ENCODE measurements at regions not wholly inside any gene's neighbourhood (a gene's known extent, or its start where the extent isn't known, plus 50 kb on each side); places are given as distances from the start of the nearest gene placed in this dataset.
"Not testable (repeated sequence)": the region's sequence is repeated elsewhere in the genome, so short reads cannot be mapped to it uniquely, and the experiment has no call there.

GRCh38 chr13:44744880-44745633, 168.9 kb upstream of the TSC22D1 start:
- Histone ChIP-seq H3K27me3 (ENCODE audit: control insufficient read depth, insufficient read depth, low read length) (no peaks in the 10 kb centered on the region), H3K9me3 (ENCODE audit: control insufficient read depth, insufficient read depth, low read depth, low read length) (0 out of 2 replicates have a peak, but pooled peaks cover 7% of the 10 kb centered on the region), H3K4me1 (ENCODE audit: control insufficient read depth, insufficient read depth, low read length) (no peaks in the 10 kb centered on the region), H3K36me3 (ENCODE audit: control insufficient read depth, insufficient read depth, low read length) (no peaks in the 10 kb centered on the region), H3K4me3 (ENCODE audit: low read depth, low read length) (no peak overlapping the region), H3K27ac (ENCODE audit: low read depth, low read length) (no peak overlapping the region), H3K9ac (ENCODE audit: low read length) (no peak overlapping the region)

GRCh38 chr13:44739539-44739938, 163.4 kb upstream of the TSC22D1 start:
- no peaks in the 10 kb centered on the region for H3K36me3 ChIP-seq (ENCODE audit: control insufficient read depth, insufficient read depth, low read length)
- no peaks in the 10 kb centered on the region for H3K27me3 ChIP-seq (ENCODE audit: control insufficient read depth, insufficient read depth, low read length)
- H3K9me3 ChIP-seq (ENCODE audit: control insufficient read depth, insufficient read depth, low read depth, low read length), result 0 out of 2 replicates have a peak, but pooled peaks cover 7% of the 10 kb centered on the region
- H3K27ac ChIP-seq (ENCODE audit: low read depth, low read length), result no peak overlapping the region
- no peak overlapping the region for H3K9ac ChIP-seq (ENCODE audit: low read length)
- H3K4me1 ChIP-seq (ENCODE audit: control insufficient read depth, insufficient read depth, low read length), result peaks cover 4% of the 10 kb centered on the region; the same call in 1 of the 2 replicates
- H3K4me3 ChIP-seq (ENCODE audit: low read depth, low read length), result no peak overlapping the region

DNA sequence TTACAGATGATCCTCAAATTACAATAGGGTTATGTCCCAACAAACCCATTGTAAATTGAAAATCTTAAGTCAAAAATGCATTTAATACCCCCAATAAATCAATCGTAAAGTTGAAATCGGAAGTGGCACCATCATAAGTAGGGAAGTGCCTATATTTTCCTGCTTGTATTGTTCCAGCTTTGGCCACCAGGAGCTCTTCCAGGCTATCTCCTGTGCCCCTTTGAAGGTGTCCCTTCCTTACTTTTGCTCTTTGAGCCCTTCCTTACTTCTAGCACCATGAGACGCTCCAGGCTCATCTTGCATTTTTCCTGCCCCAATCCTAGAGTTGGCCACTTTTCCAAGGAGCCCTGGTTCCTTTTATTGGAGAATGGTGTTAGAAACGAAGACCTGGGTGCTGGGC, 163.0 kb upstream of the TSC22D1 start:
- no peak overlapping the region for H3K9ac ChIP-seq (ENCODE audit: low read length)
- no peaks in the 10 kb centered on the region for H3K27me3 ChIP-seq (ENCODE audit: control insufficient read depth, insufficient read depth, low read length)
- H3K4me1 ChIP-seq (ENCODE audit: control insufficient read depth, insufficient read depth, low read length), result peaks cover 4% of the 10 kb centered on the region; the same call in 1 of the 2 replicates
- H3K9me3 ChIP-seq (ENCODE audit: control insufficient read depth, insufficient read depth, low read depth, low read length), result 0 out of 2 replicates have a peak, but pooled peaks cover 5% of the 10 kb centered on the region
- no peak overlapping the region for H3K27ac ChIP-seq (ENCODE audit: low read depth, low read length)
- no peaks in the 10 kb centered on the region for H3K36me3 ChIP-seq (ENCODE audit: control insufficient read depth, insufficient read depth, low read length)
- H3K4me3 ChIP-seq (ENCODE audit: low read depth, low read length), result no peak overlapping the region

DNA sequence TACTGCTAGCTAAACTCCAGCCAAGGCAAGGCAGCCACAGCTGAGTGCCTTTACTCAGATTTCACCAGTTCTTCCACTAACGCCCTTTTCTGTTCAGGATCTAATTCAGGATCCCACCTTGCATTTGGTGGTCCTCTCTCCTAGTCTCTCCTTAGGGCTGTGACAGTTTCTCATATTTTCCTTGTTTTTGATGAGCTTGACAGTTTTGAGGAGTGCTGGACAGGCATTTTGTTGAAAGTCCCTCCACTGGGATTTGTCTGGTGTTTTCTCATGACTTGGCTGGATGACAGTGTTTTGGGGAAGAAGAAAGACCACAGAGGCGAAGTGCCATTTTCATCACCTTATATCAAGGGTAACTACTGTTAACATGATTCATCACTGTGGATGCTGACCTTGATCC, 162.3 kb upstream of the TSC22D1 start:
- Histone ChIP-seq H3K9ac (ENCODE audit: low read length) (no peak overlapping the region), H3K27me3 (ENCODE audit: control insufficient read depth, insufficient read depth, low read length) (no peaks in the 10 kb centered on the region), H3K27ac (ENCODE audit: low read depth, low read length) (no peak overlapping the region), H3K9me3 (ENCODE audit: control insufficient read depth, insufficient read depth, low read depth, low read length) (no peaks in the 10 kb centered on the region), H3K36me3 (ENCODE audit: control insufficient read depth, insufficient read depth, low read length) (no peaks in the 10 kb centered on the region), H3K4me1 (ENCODE audit: control insufficient read depth, insufficient read depth, low read length) (peaks cover 4% of the 10 kb centered on the region; the same call in 1 of the 2 replicates), H3K4me3 (ENCODE audit: low read depth, low read length) (no peak overlapping the region)

GRCh38 chr13:44735806-44736205, 159.7 kb upstream of the TSC22D1 start:
- peaks cover 10% of the 10 kb centered on the region; the same call in 1 of the 2 replicates for H3K4me1 ChIP-seq (ENCODE audit: control insufficient read depth, insufficient read depth, low read length)
- no peaks in the 10 kb centered on the region for H3K36me3 ChIP-seq (ENCODE audit: control insufficient read depth, insufficient read depth, low read length)
- H3K27me3 ChIP-seq (ENCODE audit: control insufficient read depth, insufficient read depth, low read length), result no peaks in the 10 kb centered on the region
- H3K27ac ChIP-seq (ENCODE audit: low read depth, low read length), result no peak overlapping the region
- no peaks in the 10 kb centered on the region for H3K9me3 ChIP-seq (ENCODE audit: control insufficient read depth, insufficient read depth, low read depth, low read length)
- H3K9ac ChIP-seq (ENCODE audit: low read length), result no peak overlapping the region
- H3K4me3 ChIP-seq (ENCODE audit: low read depth, low read length), result no peak overlapping the region

- no peak overlapping the region for H3K9ac ChIP-seq (ENCODE audit: low read length)
- H3K4me3 ChIP-seq (ENCODE audit: low read depth, low read length), result no peak overlapping the region
- no peaks in the 10 kb centered on the region for H3K36me3 ChIP-seq (ENCODE audit: control insufficient read depth, insufficient read depth, low read length)
- H3K27me3 ChIP-seq (ENCODE audit: control insufficient read depth, insufficient read depth, low read length), result no peaks in the 10 kb centered on the region
- H3K27ac ChIP-seq (ENCODE audit: low read depth, low read length), result no peak overlapping the region
- no peaks in the 10 kb centered on the region for H3K9me3 ChIP-seq (ENCODE audit: control insufficient read depth, insufficient read depth, low read depth, low read length)
- H3K4me1 ChIP-seq (ENCODE audit: control insufficient read depth, insufficient read depth, low read length), result peaks cover 6% of the 10 kb centered on the region; the same call in 1 of the 2 replicates
Measured at GRCh38 chr13:44734201-44734707, 158.1 kb upstream of the TSC22D1 start.

DNA sequence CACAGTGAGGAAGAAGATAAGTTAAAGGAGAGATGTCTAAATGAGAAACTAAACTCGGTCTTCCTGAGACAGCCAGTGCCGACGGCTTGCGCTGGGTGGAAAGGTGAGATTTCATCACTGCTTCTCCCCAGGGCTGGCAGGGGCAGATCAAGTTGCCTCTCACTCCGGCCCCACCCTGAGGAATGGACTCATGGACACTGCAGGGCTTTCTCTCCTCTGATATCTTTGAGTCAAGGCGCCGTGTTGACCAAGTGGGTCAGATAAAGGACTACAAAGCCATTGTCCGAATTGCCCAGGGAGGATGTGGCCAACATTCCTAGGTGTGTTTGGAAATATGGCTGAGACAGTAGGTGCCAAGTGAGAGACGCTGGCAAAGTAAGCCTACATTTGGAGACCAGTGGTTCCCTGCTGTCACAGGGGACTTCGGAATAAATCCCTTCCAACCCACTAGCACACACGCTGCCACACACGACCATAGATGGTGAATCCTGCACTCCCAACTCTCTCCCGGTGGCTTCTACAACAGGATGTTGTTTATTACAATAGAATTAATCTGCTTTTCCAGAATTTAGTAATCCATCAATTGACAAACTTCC, 156.5 kb upstream of the TSC22D1 start:
- Histone ChIP-seq H3K9ac (ENCODE audit: low read length) (no peak overlapping the region), H3K27me3 (ENCODE audit: control insufficient read depth, insufficient read depth, low read length) (no peaks in the 10 kb centered on the region), H3K4me1 (ENCODE audit: control insufficient read depth, insufficient read depth, low read length) (peaks cover 6% of the 10 kb centered on the region; the same call in 1 of the 2 replicates), H3K36me3 (ENCODE audit: control insufficient read depth, insufficient read depth, low read length) (no peaks in the 10 kb centered on the region), H3K9me3 (ENCODE audit: control insufficient read depth, insufficient read depth, low read depth, low read length) (no peaks in the 10 kb centered on the region), H3K27ac (ENCODE audit: low read depth, low read length) (no peak overlapping the region), H3K4me3 (ENCODE audit: low read depth, low read length) (no peak overlapping the region)

GRCh38 chr13:44730851-44731250, 154.7 kb upstream of the TSC22D1 start:
- no peaks in the 10 kb centered on the region for H3K9me3 ChIP-seq (ENCODE audit: control insufficient read depth, insufficient read depth, low read depth, low read length)
- H3K36me3 ChIP-seq (ENCODE audit: control insufficient read depth, insufficient read depth, low read length), result no peaks in the 10 kb centered on the region
- peaks cover 6% of the 10 kb centered on the region; the same call in 1 of the 2 replicates for H3K4me1 ChIP-seq (ENCODE audit: control insufficient read depth, insufficient read depth, low read length)
- no peak overlapping the region for H3K9ac ChIP-seq (ENCODE audit: low read length)
- H3K27ac ChIP-seq (ENCODE audit: low read depth, low read length), result no peak overlapping the region
- H3K4me3 ChIP-seq (ENCODE audit: low read depth, low read length), result no peak overlapping the region
- H3K27me3 ChIP-seq (ENCODE audit: control insufficient read depth, insufficient read depth, low read length), result no peaks in the 10 kb centered on the region

DNA sequence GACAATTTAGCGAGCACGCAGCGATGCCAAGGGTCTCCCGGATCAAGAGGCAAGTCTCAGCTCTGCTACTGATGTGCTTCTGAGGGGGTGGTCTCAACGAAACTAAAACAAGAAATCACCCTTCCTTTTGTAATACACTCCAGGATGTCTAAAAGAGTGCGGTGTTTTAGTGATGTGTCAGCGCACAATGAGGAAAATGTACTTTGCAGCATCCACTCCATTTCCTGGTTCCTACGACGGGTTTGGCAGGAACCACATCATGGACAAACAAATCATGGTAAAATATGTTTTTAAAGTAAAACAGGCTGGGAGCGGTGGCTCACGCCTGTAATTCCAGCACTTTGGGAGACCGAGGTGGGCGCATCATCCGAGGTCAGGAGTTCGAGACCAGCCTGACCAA, 154.0 kb upstream of the TSC22D1 start:
- H3K36me3 ChIP-seq (ENCODE audit: control insufficient read depth, insufficient read depth, low read length), result no peaks in the 10 kb centered on the region
- H3K9me3 ChIP-seq (ENCODE audit: control insufficient read depth, insufficient read depth, low read depth, low read length), result no peaks in the 10 kb centered on the region
- no peak overlapping the region for H3K4me3 ChIP-seq (ENCODE audit: low read depth, low read length)
- H3K27me3 ChIP-seq (ENCODE audit: control insufficient read depth, insufficient read depth, low read length), result no peaks in the 10 kb centered on the region
- H3K4me1 ChIP-seq (ENCODE audit: control insufficient read depth, insufficient read depth, low read length), result peaks cover 6% of the 10 kb centered on the region; the same call in 1 of the 2 replicates
- H3K27ac ChIP-seq (ENCODE audit: low read depth, low read length), result no peak overlapping the region
- no peak overlapping the region for H3K9ac ChIP-seq (ENCODE audit: low read length)

DNA sequence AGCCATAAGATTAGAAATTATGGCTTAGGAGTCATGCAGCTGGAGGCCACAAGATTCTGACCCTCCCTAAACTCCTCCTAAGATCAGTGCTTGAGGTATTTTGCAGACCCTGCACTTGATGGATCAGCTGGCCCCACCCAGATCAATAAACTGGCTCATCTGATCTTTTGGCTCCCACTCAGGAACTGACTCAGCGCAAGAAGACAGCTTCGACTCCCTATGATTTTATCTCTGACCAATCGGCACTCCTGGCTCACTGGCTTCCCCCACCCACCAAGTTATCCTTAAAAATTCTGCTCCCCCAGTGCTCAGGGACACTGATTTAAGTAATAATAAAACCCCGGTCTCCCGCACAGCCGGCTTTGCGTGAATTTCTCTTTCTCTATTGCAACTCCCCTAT, 151.5 kb upstream of the TSC22D1 start:
- not testable (repeated sequence) for H3K4me1 ChIP-seq (ENCODE audit: control insufficient read depth, insufficient read depth, low read length); H3K9me3 ChIP-seq (ENCODE audit: control insufficient read depth, insufficient read depth, low read depth, low read length); H3K9ac ChIP-seq (ENCODE audit: low read length); H3K36me3 ChIP-seq (ENCODE audit: control insufficient read depth, insufficient read depth, low read length); H3K27me3 ChIP-seq (ENCODE audit: control insufficient read depth, insufficient read depth, low read length); H3K4me3 ChIP-seq (ENCODE audit: low read depth, low read length); H3K27ac ChIP-seq (ENCODE audit: low read depth, low read length)

- Histone ChIP-seq H3K9ac (ENCODE audit: low read length) (no peak overlapping the region), H3K27ac (ENCODE audit: low read depth, low read length) (no peak overlapping the region)
Measured at GRCh38 chr13:44726778-44727177, 150.6 kb upstream of the TSC22D1 start.

More at GRCh38 chr13:44726778-44727177, 150.6 kb upstream of the TSC22D1 start:
- Histone ChIP-seq H3K4me3 (ENCODE audit: low read depth, low read length) (no peak overlapping the region), H3K9me3 (ENCODE audit: control insufficient read depth, insufficient read depth, low read depth, low read length) (peaks cover 3% of the 10 kb centered on the region; the same call in 1 of the 2 replicates), H3K27me3 (ENCODE audit: control insufficient read depth, insufficient read depth, low read length) (no peaks in the 10 kb centered on the region), H3K36me3 (ENCODE audit: control insufficient read depth, insufficient read depth, low read length) (no peaks in the 10 kb centered on the region), H3K4me1 (ENCODE audit: control insufficient read depth, insufficient read depth, low read length) (no peaks in the 10 kb centered on the region)
